Activated CD8-positive, alpha-beta T cell treated with anti-CD3 and anti-CD28 coated beads for 36 hours (primary cell): ENCODE measurements at regions not wholly inside any gene's neighbourhood (a gene's known extent, or its start where the extent isn't known, plus 50 kb on each side); places are given as distances from the start of the nearest gene placed in this dataset.
"Not testable (repeated sequence)": the region's sequence is repeated elsewhere in the genome, so short reads cannot be mapped to it uniquely, and the experiment has no call there.

Experiments
- ATAC-seq: fragments of 200-7000 bp; cut with Tn5 transposase; one replicate; pipeline ENCODE4 v1.10.0; 2021; ENCODE audit warnings: mild to moderate bottlenecking, moderate library complexity
- CTCF ChIA-PET: fragments of 350-600 bp; sonication (Branson Sonifier 250); formaldehyde crosslinking; loops from one replicate; lab custom pipeline; 2021; ENCODE audit warnings: antibody characterized with exemption; lab: Charles Lee
- POLR2A ChIA-PET: fragments of 350-600 bp; sonication (Branson Sonifier 250); formaldehyde crosslinking; loops from one replicate; lab custom pipeline; 2021; ENCODE audit warnings: antibody characterized with exemption; lab: Charles Lee
- DNase-seq: peaks from one replicate; pipeline ENCODE4 v3.0.0-alpha.2; 2020
- H3K27ac Mint-ChIP-seq: one replicate; pipeline ENCODE4 v1.8.0; 2021; ENCODE audit warnings: mild to moderate bottlenecking, mixed read lengths
- H3K27me3 Mint-ChIP-seq: one replicate; pipeline ENCODE4 v1.8.0; 2021; ENCODE audit warnings: mixed read lengths
- H3K36me3 Mint-ChIP-seq: one replicate; pipeline ENCODE4 v1.8.0; 2021; ENCODE audit warnings: low read depth, mixed read lengths
- H3K4me1 Mint-ChIP-seq: one replicate; pipeline ENCODE4 v1.8.0; 2021; ENCODE audit warnings: low read depth, mixed read lengths
- H3K4me3 Mint-ChIP-seq: one replicate; pipeline ENCODE4 v1.8.0; 2021; ENCODE audit warnings: mild to moderate bottlenecking, moderate library complexity, mixed read lengths
- H3K9me3 Mint-ChIP-seq: one replicate; pipeline ENCODE4 v1.8.0; 2021; ENCODE audit warnings: mixed read lengths
- CTCF ChIP-seq: fragments of 200-600 bp; IDR thresholded peaks from one replicate; pipeline ENCODE4 v1.8.0; 2022; ENCODE audit warnings: antibody characterized with exemption, mild to moderate bottlenecking
- intact Hi-C: fragments of 100-400 bp; cut with micrococcal nuclease; formaldehyde crosslinking; loops from one replicate; pipeline ENCODE4 v1.10.0; 2022

GRCh38 chr2:76175295-76175694 is 464.6 kb upstream of the GCFC2 start:
- intact Hi-C loops = no loop called here
- POLR2A ChIA-PET = no interaction called here
- H3K27ac Mint-ChIP-seq = no peak overlapping the region
- ATAC-seq (no peak), DNase-seq (no peak)
- no peaks in the 10 kb centered on the region for H3K27me3 Mint-ChIP-seq
- CTCF ChIA-PET = no interaction called here
- H3K9me3 Mint-ChIP-seq = peaks cover 35% of the 10 kb centered on the region
- TF ChIP-seq CTCF = no peak
- no peaks in the 10 kb centered on the region for H3K36me3 Mint-ChIP-seq
- H3K4me3 Mint-ChIP-seq = no peak overlapping the region
- no peaks in the 10 kb centered on the region for H3K4me1 Mint-ChIP-seq

GRCh38 chr2:76174505-76174904 is 463.8 kb upstream of the GCFC2 start:
- Mint-ChIP-seq H3K27ac (no peak overlapping the region), H3K27me3 (no peaks in the 10 kb centered on the region), H3K36me3 (no peaks in the 10 kb centered on the region), H3K4me1 (no peaks in the 10 kb centered on the region), H3K9me3 (peaks cover 35% of the 10 kb centered on the region), H3K4me3 (no peak overlapping the region)
- no peak for DNase-seq
- no peak for ATAC-seq
- ChIA-PET POLR2A (interaction anchor here (0.6 kb wide), 1 partner anchor 15 kb away, joined by 3 read pairs; no protein-coding TSS in a partner anchor), CTCF (no interaction called here)
- intact Hi-C loops = no loop called here
- no peak for TF ChIP-seq CTCF

GRCh38 chr2:76173206-76173605 is 462.5 kb upstream of the GCFC2 start:
- DNase-seq, H3K4me3 Mint-ChIP-seq, POLR2A ChIA-PET, H3K27ac Mint-ChIP-seq, H3K36me3 Mint-ChIP-seq, intact Hi-C loops, CTCF ChIA-PET, ATAC-seq, H3K4me1 Mint-ChIP-seq, H3K27me3 Mint-ChIP-seq: not testable (repeated sequence)
- H3K9me3 Mint-ChIP-seq = peaks cover 29% of the 10 kb centered on the region

- H3K27me3 Mint-ChIP-seq, H3K27ac Mint-ChIP-seq, CTCF ChIA-PET, intact Hi-C loops, POLR2A ChIA-PET, ATAC-seq, H3K4me1 Mint-ChIP-seq, DNase-seq, H3K36me3 Mint-ChIP-seq, H3K4me3 Mint-ChIP-seq: not testable (repeated sequence)
- H3K9me3 Mint-ChIP-seq = peaks cover 23% of the 10 kb centered on the region
Measured at GRCh38 chr2:76172154-76172595, 461.5 kb upstream of the GCFC2 start.

GRCh38 chr2:76170856-76171255 is 460.1 kb upstream of the GCFC2 start:
- H3K4me3 Mint-ChIP-seq = no peak overlapping the region
- CTCF ChIA-PET = no interaction called here
- POLR2A ChIA-PET = no interaction called here
- peaks cover 16% of the 10 kb centered on the region for H3K9me3 Mint-ChIP-seq
- no peaks in the 10 kb centered on the region for H3K36me3 Mint-ChIP-seq
- intact Hi-C loops = no loop called here
- ATAC-seq = no peak
- H3K27ac Mint-ChIP-seq = no peak overlapping the region
- TF ChIP-seq CTCF = no peak
- no peak for DNase-seq
- no peaks in the 10 kb centered on the region for H3K27me3 Mint-ChIP-seq
- H3K4me1 Mint-ChIP-seq = no peaks in the 10 kb centered on the region

GRCh38 chr2:76170009-76170384 is 459.3 kb upstream of the GCFC2 start:
- no peaks in the 10 kb centered on the region for H3K4me1 Mint-ChIP-seq
- ATAC-seq = no peak
- DNase-seq = no peak
- H3K4me3 Mint-ChIP-seq = no peak overlapping the region
- no peak overlapping the region for H3K27ac Mint-ChIP-seq
- H3K9me3 Mint-ChIP-seq = peaks cover 15% of the 10 kb centered on the region
- intact Hi-C loops = no loop called here
- H3K27me3 Mint-ChIP-seq = no peaks in the 10 kb centered on the region
- no peaks in the 10 kb centered on the region for H3K36me3 Mint-ChIP-seq
- POLR2A ChIA-PET = no interaction called here
- no peak for TF ChIP-seq CTCF
- CTCF ChIA-PET = no interaction called here
